IPS DF 4.7 (cell line): ENCODE measurements at regions not wholly inside any gene's neighbourhood (a gene's known extent, or its start where the extent isn't known, plus 50 kb on each side); places are given as distances from the start of the nearest gene placed in this dataset.

Source experiments
- DNase-seq: peaks from one replicate; pipeline ENCODE4 v3.0.0-alpha.2; 2013; ENCODE audit warnings: low spot score; ENCODE audit errors: extremely low read depth

GRCh38 chr20:7610681-7611080, 329.6 kb downstream of the HAO1 start:
- no peak for DNase-seq

DNA sequence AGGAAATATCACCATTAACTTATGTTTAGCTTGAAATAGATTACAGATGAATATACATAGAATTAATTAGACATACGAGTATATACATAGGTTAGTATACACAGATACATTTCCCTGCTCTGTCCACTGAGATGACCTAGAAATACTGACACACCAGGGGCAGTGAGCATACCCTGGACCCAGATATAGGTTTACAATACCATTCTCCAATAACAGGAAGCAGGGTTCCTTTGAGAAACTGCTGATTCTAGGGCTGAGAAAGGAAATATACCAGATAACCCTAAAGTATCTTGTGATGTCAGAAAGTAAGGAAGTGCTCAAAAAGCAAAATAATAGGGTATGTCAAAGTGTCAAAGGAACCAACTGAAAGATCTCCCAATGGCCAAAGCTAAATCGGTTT, 322.5 kb downstream of the HAO1 start:
- no peak for DNase-seq

- no peak for DNase-seq
Measured at GRCh38 chr20:7622399-7622961, 317.8 kb downstream of the HAO1 start.

GRCh38 chr20:7624886-7625285, 315.4 kb downstream of the HAO1 start:
- DNase-seq: no peak

DNA sequence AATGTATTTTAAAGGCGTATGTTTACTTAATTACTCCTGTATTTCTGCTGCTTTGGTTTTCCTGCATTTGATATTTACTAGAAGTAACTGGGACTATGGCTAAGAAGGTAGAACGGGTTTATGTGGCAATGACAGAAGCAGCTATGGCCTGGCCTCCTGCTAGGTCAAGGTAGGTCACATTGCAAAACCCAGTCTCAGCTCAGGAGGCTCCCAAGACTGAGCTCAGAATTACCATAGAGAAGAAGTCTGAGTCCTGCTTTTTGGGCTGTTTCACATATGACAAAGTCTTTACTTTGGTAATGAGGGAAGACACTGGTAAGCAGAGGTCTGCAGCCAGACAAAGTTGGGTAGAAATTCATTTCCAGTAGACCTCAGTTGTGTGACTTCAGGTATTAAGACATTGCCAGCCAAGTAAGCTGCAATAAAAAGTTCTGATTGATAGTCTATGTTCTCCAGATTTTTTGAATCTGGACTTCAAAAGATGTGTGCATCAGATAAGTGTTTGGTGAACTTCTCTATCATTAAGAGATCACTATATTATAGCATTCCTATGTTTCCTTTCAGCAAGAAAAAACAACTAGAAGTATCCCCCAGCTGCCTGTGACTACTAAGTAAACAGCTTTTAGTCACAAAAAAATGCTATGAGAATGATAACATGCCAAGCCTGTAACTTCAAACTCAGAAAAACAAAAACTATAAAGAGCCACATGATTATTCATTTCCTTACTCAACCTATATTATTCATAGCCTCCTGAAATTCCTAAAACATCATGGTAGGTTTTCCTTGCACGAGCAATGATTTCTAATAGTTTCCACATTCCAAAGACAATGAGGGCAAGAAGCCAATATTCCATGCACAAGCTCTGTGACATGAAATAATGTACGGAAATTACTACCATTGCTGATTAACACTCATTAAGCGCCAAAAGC, 312.3 kb downstream of the HAO1 start:
- DNase-seq: no peak

- no peak for DNase-seq
Measured at GRCh38 chr20:7629880-7630279, 310.4 kb downstream of the HAO1 start.

- no peak for DNase-seq
Measured at GRCh38 chr20:7637184-7637583, 303.1 kb downstream of the HAO1 start.

DNA sequence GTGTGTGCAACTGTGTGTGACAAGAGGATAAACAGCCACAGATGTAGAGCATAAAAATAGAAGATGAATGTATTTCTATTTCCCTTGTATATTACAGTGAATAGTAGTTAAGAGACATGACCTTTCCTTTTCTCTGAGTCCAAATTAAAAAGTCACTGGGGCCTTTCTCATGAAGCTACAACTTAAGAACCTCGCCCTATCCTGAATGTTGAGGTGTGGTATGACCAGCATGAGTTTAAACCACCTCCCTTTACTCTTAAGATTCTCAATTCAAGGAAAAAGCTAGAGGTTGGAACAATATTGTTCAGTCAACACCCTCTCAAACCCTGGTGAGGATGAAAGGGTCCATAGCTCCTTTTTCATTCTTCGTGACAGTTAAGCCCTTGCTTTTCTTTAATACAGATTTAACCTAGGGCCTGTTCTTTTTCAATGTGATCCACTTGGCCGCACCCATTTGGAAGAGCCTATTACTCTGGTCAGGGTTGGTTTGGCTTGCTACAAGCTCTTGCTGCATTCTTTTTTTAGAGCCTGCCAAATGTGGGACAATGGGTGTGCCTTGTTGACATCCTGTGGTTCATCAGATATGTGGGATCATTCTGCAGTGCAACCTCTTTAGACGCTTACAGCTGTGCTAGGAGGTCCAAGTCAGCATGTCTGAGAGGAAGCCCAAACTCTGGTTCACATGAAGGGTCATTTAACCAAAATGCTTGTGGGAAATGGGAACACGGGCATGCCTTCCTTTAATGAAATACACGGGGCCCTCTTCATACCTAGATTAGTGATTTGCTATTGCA, 290.0 kb downstream of the HAO1 start:
- DNase-seq: no peak

GRCh38 chr20:7654231-7654630, 286.0 kb downstream of the HAO1 start:
- DNase-seq: no peak

GRCh38 chr20:7656687-7657467, 283.4 kb downstream of the HAO1 start:
- peak; percentile 25 for DNase-seq

DNA sequence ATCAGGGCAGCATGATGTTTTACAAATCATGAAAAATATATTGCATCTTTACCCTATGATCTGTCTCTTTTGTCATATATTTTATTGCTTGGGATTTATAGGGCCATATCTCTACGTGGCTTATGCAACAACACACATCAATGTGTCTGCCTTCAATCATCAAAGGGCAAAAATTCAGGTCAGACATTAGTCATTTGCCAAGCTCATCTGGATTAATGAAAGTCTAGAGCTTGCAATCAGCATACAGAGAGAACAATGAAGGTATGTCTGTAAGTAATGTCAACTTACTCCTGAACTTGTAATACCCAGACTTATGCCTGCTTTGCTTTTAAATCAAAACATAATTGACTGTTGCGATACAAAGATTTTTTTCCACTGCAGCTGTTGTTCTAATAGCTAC, 282.7 kb downstream of the HAO1 start:
- no peak for DNase-seq

GRCh38 chr20:7660165-7660564, 280.1 kb downstream of the HAO1 start:
- no peak for DNase-seq

- no peak for DNase-seq
Measured at GRCh38 chr20:7665376-7665775, 274.9 kb downstream of the HAO1 start.

- DNase-seq: no peak
Measured at GRCh38 chr20:7667194-7667593, 273.1 kb downstream of the HAO1 start.

DNA sequence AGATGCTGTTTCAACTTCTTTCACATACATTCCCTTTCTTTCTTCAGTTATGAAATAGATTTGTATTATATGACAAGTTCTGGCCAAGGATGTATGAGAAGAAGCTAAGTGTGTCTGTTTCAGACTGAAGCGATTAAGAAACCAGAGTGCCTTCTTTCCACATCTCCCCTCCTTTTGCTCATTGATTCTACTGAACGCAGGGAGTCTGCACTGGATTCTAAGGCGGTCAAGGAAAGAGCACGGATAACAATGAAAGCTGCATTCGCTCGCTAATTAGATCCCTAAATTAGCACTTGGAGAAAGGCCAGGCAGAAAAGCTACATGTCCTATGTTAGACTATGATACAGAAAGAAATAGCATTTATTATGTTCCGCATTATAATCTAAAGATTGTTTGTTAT, 267.7 kb downstream of the HAO1 start:
- no peak for DNase-seq

GRCh38 chr20:7673841-7674240, 266.4 kb downstream of the HAO1 start:
- no peak for DNase-seq

GRCh38 chr20:7682916-7683315, 257.3 kb downstream of the HAO1 start:
- DNase-seq: no peak

GRCh38 chr20:7687065-7687464, 253.2 kb downstream of the HAO1 start:
- no peak for DNase-seq

- DNase-seq: no peak
Measured at GRCh38 chr20:7689151-7689550, 251.1 kb downstream of the HAO1 start.

GRCh38 chr20:7691647-7692269, 248.5 kb downstream of the HAO1 start:
- no peak for DNase-seq

GRCh38 chr20:7692478-7692877, 247.8 kb downstream of the HAO1 start:
- no peak for DNase-seq
